Right ventricle myocardium superior (tissue), 1 donor: ENCODE measurements at regions not wholly inside any gene's neighbourhood (a gene's known extent, or its start where the extent isn't known, plus 50 kb on each side); places are given as distances from the start of the nearest gene placed in this dataset.
"Not testable (repeated sequence)": the region's sequence is repeated elsewhere in the genome, so short reads cannot be mapped to it uniquely, and the experiment has no call there.

ENCODE experiments used
- ATAC-seq: fragments of 200-7000 bp; cut with Tn5 transposase; one replicate; pipeline ENCODE4 v1.9.1; 2020; ENCODE audit warnings: mild to moderate bottlenecking; ENCODE audit not compliant: poor library complexity
- DNase-seq: peaks from one replicate; pipeline ENCODE4 v3.0.0-alpha.2; 2020
- intact Hi-C: fragments of 100-400 bp; cut with DNase I; formaldehyde crosslinking; loops from one replicate; pipeline ENCODE4 v1.11.2; 2022
- donor health status: DM: no; HTN: yes; CAD: no; lungs with severe emphysema.

DNA sequence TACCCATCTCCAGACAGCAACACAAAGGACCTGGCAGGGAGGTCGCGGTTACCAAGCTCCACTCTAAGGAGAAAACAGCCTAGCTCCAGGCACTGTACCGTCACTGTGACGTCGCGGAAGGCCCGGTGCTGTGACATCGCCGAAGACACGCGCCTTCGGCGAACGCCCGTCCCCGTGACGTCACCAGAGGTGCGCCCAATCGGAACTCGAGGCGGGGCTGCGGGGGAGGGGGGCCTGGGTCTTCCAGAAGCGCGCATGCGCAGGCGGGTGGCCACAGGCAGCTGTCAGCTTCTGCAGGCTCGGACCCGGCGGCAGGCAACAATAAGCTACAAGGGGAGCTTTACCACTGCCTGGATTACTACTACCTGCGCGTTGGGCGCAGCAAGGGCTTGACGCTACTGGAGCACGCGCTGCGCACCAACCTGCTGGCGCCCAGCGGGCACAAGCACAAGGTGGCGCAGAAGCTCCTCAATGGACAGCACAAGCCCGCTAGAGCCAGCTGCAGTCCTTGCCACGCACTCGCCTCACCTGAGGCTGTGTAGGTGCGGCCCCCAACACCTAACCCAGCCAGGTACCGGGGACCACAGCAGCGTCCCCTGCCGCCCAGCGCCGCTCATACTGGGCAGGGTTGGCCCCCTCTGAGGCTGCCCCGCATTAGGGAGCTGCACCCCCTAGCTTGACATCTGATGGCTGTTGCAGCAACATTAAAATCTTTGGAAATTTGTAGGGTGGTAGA is 208.4 kb downstream of the TPST1 start:
- DNase-seq (peak; percentile 88), ATAC-seq (peak; percentile 96)
- intact Hi-C loops = no loop called here

DNA sequence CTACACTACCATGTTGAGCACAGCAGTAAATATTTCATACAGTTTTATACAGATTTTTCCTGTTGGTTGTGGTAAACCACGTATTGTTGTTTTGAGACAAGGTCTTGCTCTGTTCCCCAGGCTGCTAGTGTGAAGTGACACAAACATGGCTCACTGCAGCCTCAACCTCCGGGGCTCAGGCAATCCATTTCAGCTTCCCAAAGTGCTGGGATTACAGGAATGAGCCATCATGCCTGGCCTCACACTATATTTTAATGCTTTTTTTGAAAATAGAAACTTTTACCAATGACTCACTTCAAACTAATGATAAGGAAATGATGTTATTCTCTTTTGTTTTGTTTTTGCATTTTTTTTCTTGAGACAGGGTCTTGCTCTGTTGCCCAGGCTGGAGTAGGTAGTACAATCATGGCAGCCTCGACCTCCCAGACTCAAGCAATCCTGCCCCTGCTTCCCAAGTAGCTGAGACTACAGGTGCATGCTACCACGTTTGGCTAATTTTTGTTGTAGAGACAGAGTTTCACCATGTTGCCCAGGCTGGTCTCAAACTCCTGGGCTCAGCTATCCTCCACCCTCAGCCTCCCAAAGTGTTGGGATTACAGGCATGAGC is 210.6 kb downstream of the TPST1 start:
- no peak for ATAC-seq
- no peak for DNase-seq
- intact Hi-C loops = no loop called here

- DNase-seq (no peak), ATAC-seq (no peak)
- intact Hi-C loops = no loop called here
These were observed 210.1 kb upstream of the KCTD7 start for GRCh38 chr7:66418537-66418936.

DNA sequence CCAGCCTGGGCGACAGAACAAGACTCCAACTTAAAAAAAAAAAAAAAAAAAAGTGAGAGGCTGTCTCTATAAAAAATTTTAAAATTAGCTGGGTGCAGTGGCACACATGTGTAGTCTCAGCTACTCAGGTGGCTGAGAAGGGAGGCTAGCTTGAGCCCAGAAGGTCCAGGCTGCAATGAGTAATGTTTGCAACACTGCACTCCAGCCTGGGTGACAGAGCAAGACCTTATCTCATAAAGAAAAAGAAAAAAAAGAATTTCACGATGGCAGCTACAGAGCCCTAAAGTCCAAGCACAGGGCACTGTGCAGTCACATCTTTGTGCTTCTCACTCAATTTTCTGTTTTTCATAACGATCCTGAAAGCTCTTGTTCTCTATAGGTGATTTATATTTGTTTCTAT is 209.5 kb upstream of the KCTD7 start:
- intact Hi-C loops = no loop called here

DNA sequence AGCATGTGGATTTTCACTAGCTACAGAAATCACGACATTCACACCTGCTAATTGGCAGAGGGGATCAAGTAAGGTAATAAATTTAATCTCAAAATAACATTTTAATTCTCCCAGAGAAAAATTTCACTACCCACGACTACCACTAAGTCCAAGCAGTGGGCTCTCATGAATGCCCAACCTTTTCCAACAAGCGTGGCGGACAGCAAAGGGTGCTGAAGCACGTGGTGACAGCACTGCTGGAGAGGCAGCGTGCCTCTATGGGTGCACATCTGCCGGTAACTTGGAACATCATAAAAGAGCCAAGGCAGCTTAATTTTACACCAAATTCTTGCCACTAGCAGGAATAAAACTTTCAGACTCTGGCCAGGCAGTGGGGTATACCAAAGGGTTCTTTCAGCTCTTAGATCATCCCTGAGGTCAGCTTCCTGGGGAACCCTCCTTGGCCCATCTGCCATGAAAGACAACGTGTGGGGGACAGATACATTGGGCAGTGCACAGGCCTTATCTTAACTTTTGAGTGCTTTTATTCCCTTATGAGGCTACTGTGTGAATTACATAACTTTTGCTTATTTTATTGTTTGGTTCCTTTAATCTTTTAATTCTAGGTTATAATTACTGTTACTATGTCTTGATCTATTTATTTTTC is 206.7 kb upstream of the KCTD7 start:
- no peak for DNase-seq
- no peak for ATAC-seq
- intact Hi-C loops = no loop called here

More for the DNA sequence above, 209.5 kb upstream of the KCTD7 start:
- ATAC-seq = no peak
- DNase-seq = no peak

- DNase-seq = no peak
- intact Hi-C loops = no loop called here
- ATAC-seq = no peak
These were observed 205.0 kb upstream of the KCTD7 start for GRCh38 chr7:66423729-66424128.

GRCh38 chr7:66426332-66426731 is 202.3 kb upstream of the KCTD7 start:
- intact Hi-C loops = no loop called here
- DNase-seq (no peak), ATAC-seq (no peak)

DNA sequence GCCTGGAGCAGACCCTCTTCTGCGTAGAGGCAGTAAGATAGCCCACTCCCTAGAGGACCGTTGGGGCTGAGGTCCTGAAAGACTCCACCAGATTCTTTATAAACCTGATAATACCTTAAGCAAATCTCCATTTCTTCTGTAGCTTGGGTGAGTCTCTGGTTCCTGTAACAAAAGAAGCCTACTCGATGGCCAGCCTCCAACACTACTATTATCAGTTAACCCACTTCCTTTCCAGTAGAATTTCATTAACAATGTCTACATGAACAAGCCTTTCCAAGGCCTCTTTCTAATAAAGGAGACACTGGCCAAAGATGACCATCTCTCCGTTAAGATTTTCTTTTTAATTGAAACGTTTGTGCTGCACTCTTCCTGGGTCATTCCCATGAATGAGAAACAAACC is 201.7 kb upstream of the KCTD7 start:
- ATAC-seq (no peak), DNase-seq (no peak)
- intact Hi-C loops = no loop called here

GRCh38 chr7:66427956-66428355 is 200.7 kb upstream of the KCTD7 start:
- intact Hi-C loops = no loop called here
- no peak for ATAC-seq
- DNase-seq = no peak

DNA sequence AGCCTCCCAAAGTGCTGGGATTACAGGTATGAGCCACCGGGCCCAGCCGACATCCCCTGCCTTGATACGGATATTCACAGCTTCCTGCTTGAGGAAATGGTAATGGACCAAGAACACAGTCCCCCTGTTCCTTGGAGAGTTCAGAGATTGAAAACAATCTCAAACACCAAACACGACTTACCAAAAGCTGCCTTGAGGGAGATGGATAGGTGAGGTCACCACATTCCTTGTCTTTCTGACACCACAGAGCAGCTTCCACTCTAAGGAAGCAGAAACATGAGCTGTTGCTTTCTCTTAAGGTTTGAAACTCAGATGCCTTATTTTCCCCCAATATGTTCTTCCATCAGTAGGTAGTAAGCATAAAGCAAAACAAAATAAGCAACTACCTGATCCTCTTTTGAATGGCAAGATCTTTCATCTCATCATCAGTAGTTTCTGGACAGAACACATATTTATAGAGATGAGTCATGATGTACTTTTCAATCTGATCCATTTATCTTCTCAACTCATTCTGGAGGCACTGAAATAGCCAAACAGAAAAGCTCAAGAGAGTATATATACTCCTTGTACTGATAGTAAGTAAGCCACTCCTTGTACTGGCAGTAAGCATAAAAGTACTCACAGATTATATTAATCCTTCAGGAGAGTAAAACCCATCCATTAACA is 199.1 kb upstream of the KCTD7 start:
- DNase-seq = no peak
- no peak for ATAC-seq
- intact Hi-C loops = no loop called here

DNA sequence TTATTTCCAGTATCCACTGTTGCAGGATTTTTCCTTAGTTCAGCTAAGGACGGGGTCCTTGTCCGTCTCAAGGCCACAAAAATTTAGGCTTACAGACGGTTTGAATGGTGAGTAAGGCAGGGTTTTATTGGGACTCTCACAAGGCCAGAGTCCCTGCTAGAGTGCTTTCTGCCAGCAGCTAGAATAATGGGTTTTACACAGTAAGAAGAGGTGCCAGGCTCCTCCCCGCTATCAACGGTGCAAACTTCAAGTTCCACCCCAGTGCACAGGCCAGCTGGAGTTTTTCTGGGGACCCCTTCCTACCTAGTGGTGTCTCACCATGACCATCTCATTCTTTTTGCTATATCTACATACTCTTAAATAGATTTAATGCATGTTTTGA is 198.5 kb upstream of the KCTD7 start:
- intact Hi-C loops = no loop called here

DNA sequence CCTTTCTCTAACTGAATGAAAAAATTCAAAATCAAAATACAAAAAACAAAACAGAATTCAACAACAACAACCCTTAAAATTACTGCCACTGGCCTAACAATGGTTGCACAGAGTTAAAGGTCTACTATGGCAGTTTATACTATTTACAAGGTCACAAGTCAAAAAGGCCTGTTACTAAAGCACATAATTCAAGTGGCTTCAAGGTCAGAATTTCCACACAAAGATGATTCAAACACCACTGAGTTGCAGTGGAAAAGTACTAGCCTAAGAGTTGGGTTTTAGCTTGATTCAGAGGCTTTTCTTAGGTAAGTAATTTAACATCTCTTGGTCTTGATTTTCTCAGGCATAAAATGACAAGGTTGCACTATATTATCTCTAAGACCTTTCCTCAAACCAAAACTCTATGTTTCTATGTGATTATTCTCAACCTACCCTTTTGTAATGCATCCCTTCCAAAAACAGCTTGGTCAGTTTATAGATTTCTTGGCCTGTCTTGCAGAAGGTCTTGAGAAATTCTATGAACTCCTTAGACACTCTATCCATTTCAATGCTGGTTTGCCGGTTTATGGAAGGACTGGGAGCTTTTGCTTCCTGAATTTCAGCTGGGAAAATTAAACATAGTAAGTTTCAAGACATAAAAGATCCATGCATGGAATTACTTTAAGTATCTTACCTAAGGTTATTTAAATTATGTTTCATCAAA is 189.8 kb upstream of the KCTD7 start:
- ATAC-seq, DNase-seq, intact Hi-C loops: not testable (repeated sequence)

More for the DNA sequence above, 198.5 kb upstream of the KCTD7 start:
- DNase-seq (no peak), ATAC-seq (no peak)

- intact Hi-C loops = no loop called here
These were observed 186.3 kb upstream of the KCTD7 start for GRCh38 chr7:66442385-66442784.

DNA sequence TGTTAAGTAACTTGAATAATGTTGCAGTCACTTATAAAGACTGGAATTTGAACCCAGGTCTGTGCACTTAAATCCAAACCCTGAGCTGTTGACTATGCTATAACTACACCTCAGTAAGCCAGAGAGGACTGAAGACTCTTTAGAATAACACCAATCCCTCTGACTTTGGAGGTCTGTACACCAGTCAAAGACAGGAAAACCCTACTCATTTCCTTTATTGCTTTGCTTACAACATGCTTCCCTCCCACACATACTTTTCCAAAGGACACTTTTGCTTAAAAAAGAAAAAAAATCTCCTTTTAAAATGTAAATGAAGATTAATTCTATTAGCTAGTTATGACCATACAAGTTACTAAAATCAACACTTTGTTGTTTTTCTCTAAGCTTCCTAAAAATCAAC is 184.7 kb upstream of the KCTD7 start:
- no peak for DNase-seq
- no peak for ATAC-seq
- intact Hi-C loops = no loop called here

More at GRCh38 chr7:66442385-66442784, 186.3 kb upstream of the KCTD7 start:
- peak; percentile 71 for ATAC-seq
- DNase-seq = no peak

DNA sequence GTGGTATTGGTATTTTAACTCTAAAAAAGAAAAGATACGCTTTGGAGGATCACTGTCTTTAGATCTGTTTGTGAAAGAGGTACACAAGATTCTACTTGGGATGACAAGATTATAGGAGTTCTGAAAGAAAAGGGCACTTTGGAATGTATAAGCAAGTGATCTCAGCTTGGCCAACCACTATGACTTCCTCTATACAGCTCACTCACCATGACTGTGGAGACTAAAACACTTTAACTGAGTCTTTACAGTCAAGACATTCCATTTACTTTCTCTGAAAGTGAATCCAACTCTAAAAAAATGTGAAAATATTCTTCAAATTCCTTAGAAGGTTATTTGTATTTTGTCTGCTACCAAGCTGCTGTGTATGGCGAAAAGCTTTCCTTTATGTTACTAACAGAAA is 181.7 kb upstream of the KCTD7 start:
- intact Hi-C loops, ATAC-seq, DNase-seq: not testable (repeated sequence)

DNA sequence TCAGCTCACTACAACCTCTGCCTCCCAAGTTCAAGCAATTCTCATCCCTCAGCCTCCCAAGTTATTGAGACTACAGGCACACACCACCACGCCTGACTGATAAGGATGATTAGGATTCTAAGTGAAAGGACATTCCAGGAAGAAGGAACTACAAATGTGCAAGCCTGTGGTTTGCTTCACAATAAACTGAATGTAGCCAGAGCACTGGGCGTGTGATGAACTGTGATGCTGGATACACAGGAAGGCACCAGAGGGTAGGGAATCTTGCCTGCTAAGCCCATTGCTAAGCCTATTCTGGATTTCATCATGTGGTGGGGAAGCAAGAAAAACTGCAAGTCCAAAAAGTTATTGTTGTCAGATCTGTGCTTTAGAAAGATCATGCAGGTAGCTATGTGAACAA is 177.9 kb upstream of the KCTD7 start:
- ATAC-seq, intact Hi-C loops: not testable (repeated sequence)

DNA sequence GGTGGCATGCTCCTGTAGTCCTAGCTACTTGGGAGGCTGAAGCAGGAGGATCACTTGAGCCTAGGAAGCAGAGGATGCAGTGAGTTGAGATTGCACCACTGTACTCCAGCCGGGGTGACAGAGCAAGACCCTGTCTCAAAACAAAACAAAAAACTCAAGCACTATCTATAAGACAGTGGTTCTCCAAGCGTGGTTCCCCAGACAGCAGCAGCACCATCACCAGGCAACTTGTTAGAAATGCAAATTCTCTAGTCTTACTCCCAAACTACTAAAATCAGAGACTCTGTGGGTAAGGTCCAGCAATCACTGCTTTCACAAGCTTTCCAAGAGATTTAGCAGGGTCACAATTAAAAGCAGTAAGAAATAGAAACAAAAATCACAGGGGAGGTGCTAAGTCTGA is 177.0 kb upstream of the KCTD7 start:
- ATAC-seq, intact Hi-C loops, DNase-seq: not testable (repeated sequence)

More for the DNA sequence above, 177.9 kb upstream of the KCTD7 start:
- not testable (repeated sequence) for DNase-seq

DNA sequence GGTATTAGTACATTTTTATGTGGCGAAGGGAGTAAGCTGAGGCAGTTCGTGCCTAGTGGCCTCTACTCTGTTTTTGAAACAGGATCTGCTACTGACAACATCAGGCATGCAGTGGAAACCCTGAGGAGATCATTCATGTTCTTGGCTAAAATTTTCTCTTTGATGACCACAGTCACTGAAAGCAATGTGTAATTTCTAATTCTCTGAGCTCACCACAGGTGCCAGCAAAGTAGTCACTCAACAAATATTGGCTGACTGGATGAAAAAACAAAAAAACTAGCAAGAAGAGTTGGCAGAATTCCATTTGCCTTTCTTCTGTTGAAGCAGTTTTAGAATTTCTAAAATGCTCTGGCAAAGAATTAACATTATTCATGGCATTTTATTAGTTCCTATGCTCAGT is 176.5 kb upstream of the KCTD7 start:
- DNase-seq (no peak), ATAC-seq (no peak)
- intact Hi-C loops = no loop called here

DNA sequence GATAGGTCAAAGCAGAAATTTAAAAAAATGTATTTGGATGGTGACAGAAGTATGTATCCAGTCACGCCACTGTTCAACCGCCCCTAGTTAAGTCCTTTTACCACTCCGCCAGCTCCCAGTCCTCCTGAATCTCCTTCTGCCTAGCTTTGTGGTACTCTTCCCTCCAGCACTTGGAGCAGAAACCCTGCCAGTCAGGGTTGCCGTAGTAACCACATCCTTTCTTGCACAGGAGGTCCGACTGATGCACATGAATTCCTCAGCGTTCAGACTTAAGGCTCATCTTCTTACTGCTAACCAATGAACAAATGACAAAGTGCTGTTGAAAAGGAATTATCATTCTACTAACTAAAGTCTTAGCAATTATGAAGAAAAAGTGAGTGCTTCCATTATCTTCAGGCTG is 175.3 kb upstream of the KCTD7 start:
- intact Hi-C loops = no loop called here
- DNase-seq = no peak
- no peak for ATAC-seq
